ENCODE measurements at regions not wholly inside any gene's neighbourhood (a gene's known extent, or its start where the extent isn't known, plus 50 kb on each side); places are given as distances from the start of the nearest gene placed in this dataset.

DNA sequence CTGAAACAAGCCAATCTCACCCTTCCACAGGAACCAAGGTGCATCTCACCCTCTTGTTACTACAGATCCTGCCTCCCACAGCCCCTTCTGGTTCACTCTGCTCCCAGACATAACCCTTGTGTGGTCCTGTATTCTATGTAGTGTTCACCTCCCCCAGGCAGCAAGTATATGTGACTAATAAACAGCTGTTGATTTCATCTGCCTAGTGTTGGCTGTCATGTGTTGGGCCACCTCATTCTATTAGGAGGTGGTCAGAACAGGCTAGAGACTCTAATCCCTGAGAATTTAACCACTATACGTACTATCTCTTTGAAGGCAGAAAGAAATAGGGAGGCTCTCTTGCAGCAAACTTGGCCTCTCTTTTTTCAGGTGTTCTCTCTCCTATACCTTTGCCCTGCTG lies 134.3 kb upstream of the RPL34 start:
- TF ChIP-seq, protein P1, sequence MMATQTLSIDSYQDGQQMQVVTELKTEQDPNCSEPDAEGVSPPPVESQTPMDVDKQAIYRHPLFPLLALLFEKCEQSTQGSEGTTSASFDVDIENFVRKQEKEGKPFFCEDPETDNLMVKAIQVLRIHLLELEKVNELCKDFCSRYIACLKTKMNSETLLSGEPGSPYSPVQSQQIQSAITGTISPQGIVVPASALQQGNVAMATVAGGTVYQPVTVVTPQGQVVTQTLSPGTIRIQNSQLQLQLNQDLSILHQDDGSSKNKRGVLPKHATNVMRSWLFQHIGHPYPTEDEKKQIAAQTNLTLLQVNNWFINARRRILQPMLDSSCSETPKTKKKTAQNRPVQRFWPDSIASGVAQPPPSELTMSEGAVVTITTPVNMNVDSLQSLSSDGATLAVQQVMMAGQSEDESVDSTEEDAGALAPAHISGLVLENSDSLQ (IDR thresholded peaks at IDR 0.05), result no peak
- no peak for TF ChIP-seq BHLHE40 (IDR thresholded peaks at IDR 0.05; ENCODE audit: borderline replicate concordance)
